ENCODE measurements at regions not wholly inside any gene's neighbourhood (a gene's known extent, or its start where the extent isn't known, plus 50 kb on each side); places are given as distances from the start of the nearest gene placed in this dataset.

DNA sequence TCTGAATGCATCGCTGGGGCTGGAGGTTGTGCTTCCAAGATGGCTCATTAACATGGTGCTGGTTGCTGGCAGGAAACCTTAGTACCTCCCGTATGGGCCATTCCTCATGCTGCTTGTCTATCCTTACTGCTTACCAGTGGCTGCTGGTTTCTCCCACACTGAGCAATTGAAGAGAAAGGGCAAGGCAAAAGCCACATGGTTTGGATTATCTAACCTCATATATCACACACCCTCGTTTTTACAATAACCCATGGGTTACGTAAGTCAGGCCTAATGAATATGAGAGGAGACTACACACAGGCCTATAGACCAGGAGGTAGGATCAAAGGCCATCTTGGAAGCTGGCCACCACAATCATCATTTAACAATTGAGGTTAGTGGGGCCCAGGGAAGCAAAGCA, 141.8 kb upstream of the EDNRA start:
- Histone ChIP-seq H3K9me3 (no peaks in the 10 kb centered on the region), H3K36me3 (no peaks in the 10 kb centered on the region), H3K27me3 (no peaks in the 10 kb centered on the region), H3K4me3 (ENCODE audit: low read depth, low read length) (no peak overlapping the region), H3K4me1 (peaks cover 18% of the 10 kb centered on the region)
- no peak for DNase-seq
- TF ChIP-seq, protein P1, sequence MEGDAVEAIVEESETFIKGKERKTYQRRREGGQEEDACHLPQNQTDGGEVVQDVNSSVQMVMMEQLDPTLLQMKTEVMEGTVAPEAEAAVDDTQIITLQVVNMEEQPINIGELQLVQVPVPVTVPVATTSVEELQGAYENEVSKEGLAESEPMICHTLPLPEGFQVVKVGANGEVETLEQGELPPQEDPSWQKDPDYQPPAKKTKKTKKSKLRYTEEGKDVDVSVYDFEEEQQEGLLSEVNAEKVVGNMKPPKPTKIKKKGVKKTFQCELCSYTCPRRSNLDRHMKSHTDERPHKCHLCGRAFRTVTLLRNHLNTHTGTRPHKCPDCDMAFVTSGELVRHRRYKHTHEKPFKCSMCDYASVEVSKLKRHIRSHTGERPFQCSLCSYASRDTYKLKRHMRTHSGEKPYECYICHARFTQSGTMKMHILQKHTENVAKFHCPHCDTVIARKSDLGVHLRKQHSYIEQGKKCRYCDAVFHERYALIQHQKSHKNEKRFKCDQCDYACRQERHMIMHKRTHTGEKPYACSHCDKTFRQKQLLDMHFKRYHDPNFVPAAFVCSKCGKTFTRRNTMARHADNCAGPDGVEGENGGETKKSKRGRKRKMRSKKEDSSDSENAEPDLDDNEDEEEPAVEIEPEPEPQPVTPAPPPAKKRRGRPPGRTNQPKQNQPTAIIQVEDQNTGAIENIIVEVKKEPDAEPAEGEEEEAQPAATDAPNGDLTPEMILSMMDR (IDR thresholded peaks at IDR 0.05; ENCODE audit: low read depth, low read length): no peak

DNA sequence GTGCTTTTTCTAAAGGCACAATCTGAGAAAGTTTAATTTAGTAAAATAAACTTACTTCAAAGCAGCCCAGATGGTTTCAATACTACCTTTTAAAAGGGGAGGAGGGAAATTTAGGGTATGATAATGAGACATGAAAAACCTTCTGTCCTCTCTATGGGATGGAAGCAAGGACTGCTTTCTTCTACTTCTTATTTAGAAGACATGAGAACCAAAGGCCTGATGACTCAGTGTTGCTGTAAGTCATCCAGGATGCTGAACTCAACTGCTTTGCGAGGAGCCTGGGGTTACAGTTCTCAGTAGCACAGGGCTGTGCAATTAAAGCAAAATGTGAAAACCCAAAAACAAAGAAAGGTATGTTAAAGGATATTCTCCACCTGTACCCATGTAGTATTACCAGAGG, 140.8 kb upstream of the EDNRA start:
- Histone ChIP-seq H3K9me3 (no peaks in the 10 kb centered on the region), H3K4me3 (ENCODE audit: low read depth, low read length) (no peak overlapping the region), H3K36me3 (no peaks in the 10 kb centered on the region), H3K4me1 (peaks cover 18% of the 10 kb centered on the region), H3K27me3 (no peaks in the 10 kb centered on the region)
- TF ChIP-seq, protein P1 (IDR thresholded peaks at IDR 0.05; ENCODE audit: low read depth, low read length): no peak
- DNase-seq: no peak

DNA sequence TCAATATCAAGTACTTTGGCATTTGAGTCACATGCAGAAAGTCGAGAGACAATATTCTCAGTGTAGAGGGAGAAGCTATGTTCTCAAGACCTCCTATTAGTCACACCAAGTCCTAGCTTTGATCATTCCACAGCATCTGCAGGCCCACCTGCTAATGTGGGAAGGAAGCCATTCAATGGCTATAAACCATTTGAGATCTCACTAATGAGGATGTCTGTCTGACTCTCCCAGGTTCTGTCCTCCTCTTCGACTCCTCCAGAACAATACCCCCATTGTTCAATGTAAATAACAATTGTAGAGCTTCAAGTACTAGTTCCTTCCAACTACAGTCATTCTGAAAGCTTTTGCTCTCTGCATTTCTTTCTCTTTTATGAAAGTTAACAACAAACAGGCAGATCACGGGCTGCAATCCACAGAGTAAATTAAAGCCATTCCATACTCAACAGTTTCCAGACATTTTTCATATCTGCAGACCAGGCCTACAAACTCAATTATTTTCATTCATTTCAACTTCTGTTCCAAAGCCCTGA, 140.2 kb upstream of the EDNRA start:
- Histone ChIP-seq H3K36me3 (no peaks in the 10 kb centered on the region), H3K27me3 (no peaks in the 10 kb centered on the region), H3K4me3 (ENCODE audit: low read depth, low read length) (peak overlapping the region; percentile 19), H3K4me1 (peaks cover 18% of the 10 kb centered on the region), H3K9me3 (no peaks in the 10 kb centered on the region)
- DNase-seq: peak; percentile 43
- TF ChIP-seq, protein P1 (IDR thresholded peaks at IDR 0.05; ENCODE audit: low read depth, low read length): no peak

DNA sequence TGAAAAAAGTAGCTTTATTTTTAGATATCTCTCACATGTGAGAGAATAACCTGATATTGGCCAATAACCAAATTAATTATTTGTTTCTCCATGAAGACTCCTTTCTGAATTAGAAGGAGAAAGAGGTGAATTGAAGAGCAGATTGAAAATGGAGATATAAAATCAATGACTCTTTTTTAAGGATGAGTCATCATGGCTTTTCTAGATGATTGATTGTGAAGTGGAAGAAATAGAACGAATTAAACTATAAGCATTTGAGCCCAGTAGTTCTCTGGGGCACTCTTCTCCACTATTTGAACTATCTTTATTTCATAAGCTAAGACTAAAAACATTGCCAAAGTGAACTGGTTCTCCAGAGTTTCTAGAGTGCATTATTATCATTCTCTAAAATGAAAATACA, 137.2 kb upstream of the EDNRA start:
- no peaks in the 10 kb centered on the region for H3K27me3 ChIP-seq
- H3K36me3 ChIP-seq: no peaks in the 10 kb centered on the region
- TF ChIP-seq, protein P1 (IDR thresholded peaks at IDR 0.05; ENCODE audit: low read depth, low read length): no peak
- no peaks in the 10 kb centered on the region for H3K9me3 ChIP-seq
- no peak overlapping the region for H3K4me3 ChIP-seq (ENCODE audit: low read depth, low read length)
- no peak for DNase-seq
- peaks cover 21% of the 10 kb centered on the region for H3K4me1 ChIP-seq

DNA sequence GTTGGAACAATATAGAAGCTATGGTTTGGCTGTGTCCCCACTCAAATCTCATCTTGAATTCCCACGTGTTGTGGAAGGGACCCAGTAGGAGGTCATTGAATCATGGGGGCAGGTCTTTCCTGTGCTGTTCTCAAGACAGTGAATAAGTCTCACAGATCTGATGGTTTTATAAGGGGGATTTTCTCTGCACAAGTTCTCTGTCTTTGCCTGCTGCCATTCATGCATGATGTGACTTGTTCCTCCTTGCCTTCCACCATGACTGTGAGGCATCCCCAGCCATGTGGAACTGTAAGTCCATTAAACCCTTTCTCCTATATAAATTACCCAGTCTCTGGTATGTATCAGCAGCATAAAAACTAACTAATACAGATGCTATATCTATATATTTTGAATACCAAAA, 135.2 kb upstream of the EDNRA start:
- Histone ChIP-seq H3K4me1 (peaks cover 14% of the 10 kb centered on the region), H3K4me3 (ENCODE audit: low read depth, low read length) (no peak overlapping the region), H3K9me3 (no peaks in the 10 kb centered on the region), H3K27me3 (no peaks in the 10 kb centered on the region), H3K36me3 (no peaks in the 10 kb centered on the region)
- TF ChIP-seq, protein P1 (IDR thresholded peaks at IDR 0.05; ENCODE audit: low read depth, low read length): no peak
- DNase-seq: no peak

DNA sequence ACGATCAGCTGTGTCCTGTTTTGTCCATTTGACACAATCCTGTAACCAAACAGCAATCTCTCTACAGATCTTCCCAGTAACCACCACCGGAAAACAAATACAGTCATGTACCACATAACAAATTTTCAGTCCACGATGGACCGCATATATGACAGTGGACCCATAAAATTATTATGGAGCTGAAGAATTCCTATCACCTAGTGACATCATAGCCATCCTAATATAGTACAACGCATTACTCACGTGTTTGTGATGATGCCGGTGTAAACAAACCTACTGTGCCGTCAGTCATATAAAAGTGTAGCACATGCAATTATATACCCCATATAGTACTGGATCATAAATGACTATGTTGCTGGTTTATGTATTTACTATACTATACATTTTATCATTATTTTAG, 133.7 kb upstream of the EDNRA start:
- Histone ChIP-seq H3K27me3 (no peaks in the 10 kb centered on the region), H3K36me3 (no peaks in the 10 kb centered on the region), H3K4me1 (peaks cover 3% of the 10 kb centered on the region), H3K9me3 (no peaks in the 10 kb centered on the region), H3K4me3 (ENCODE audit: low read depth, low read length) (no peak overlapping the region)
- TF ChIP-seq, protein P1 (IDR thresholded peaks at IDR 0.05; ENCODE audit: low read depth, low read length): no peak
- DNase-seq: no peak

Data from BE2C (cell line).